Hepatocyte (in vitro differentiated cells): ENCODE measurements at regions not wholly inside any gene's neighbourhood (a gene's known extent, or its start where the extent isn't known, plus 50 kb on each side); places are given as distances from the start of the nearest gene placed in this dataset.

ENCODE experiments used
- EZH2 ChIP-seq: fragments of 200-600 bp; sonication (generic); IDR thresholded peaks from 2 replicates; pipeline ENCODE4 v1.6.1; 2016; ENCODE audit warnings: antibody characterized with exemption, mild to moderate bottlenecking, borderline replicate concordance
- TF ChIP-seq, protein P1 (sequence below): fragments of 200-600 bp; sonication (generic); IDR thresholded peaks from 2 replicates; pipeline ENCODE4 v1.5.1; 2016; ENCODE audit warnings: antibody characterized with exemption, mild to moderate bottlenecking; ENCODE audit not compliant: poor library complexity

DNA sequence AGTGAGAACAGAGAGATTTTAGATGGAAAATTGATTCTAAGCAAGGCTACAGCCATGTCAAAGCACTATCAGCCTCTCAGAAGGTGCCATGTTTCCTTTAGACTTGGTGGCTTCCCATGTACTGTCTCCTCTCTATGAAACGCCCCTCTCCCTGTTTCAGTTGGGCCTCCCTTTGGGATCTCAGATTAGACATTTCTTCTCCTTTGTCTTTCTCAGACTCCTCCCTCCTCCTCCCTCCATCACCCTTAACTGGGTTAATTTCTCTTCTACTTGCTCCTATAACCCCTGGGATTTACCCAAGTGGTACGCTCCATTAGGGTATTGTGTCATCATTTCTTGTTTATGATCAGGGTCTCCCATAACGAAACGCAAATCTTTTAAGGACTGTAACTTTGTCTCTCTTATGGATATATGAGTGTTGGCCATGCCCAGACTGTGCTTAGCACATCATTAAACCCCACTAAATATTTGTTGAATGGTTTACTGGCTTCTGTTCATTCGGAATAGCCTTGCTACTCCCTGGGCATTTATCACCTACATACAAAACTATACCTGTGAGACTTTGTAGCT lies 106.8 kb downstream of the FAM9B start:
- TF ChIP-seq, protein P1, sequence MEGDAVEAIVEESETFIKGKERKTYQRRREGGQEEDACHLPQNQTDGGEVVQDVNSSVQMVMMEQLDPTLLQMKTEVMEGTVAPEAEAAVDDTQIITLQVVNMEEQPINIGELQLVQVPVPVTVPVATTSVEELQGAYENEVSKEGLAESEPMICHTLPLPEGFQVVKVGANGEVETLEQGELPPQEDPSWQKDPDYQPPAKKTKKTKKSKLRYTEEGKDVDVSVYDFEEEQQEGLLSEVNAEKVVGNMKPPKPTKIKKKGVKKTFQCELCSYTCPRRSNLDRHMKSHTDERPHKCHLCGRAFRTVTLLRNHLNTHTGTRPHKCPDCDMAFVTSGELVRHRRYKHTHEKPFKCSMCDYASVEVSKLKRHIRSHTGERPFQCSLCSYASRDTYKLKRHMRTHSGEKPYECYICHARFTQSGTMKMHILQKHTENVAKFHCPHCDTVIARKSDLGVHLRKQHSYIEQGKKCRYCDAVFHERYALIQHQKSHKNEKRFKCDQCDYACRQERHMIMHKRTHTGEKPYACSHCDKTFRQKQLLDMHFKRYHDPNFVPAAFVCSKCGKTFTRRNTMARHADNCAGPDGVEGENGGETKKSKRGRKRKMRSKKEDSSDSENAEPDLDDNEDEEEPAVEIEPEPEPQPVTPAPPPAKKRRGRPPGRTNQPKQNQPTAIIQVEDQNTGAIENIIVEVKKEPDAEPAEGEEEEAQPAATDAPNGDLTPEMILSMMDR: no peak
- TF ChIP-seq EZH2: no peak
